ENCODE measurements at regions not wholly inside any gene's neighbourhood (a gene's known extent, or its start where the extent isn't known, plus 50 kb on each side); places are given as distances from the start of the nearest gene placed in this dataset.
A peak's percentile ranks its signal among the peaks of the same experiment; 100 is the strongest.

GRCh38 chr10:8327140-8327423 lies 272.6 kb downstream of the GATA3 start:
- TF ChIP-seq CTCF (IDR thresholded peaks at IDR 0.05; ENCODE audit: control extremely low read depth, extremely low read depth, low read depth, missing control alignments) = no peak
- ChIA-PET CTCF (no interaction called here), POLR2A (no interaction called here)
- no peak for DNase-seq (ENCODE audit: extremely low spot score)

GRCh38 chr10:8331387-8331786 lies 276.9 kb downstream of the GATA3 start:
- ChIA-PET POLR2A (no interaction called here), CTCF (interaction anchor here (1.0 kb wide), 1 partner anchor 11 kb away, joined by 4 read pairs; no protein-coding TSS in a partner anchor)
- no peak for DNase-seq (ENCODE audit: extremely low spot score)
- TF ChIP-seq CTCF (IDR thresholded peaks at IDR 0.05; ENCODE audit: control extremely low read depth, extremely low read depth, low read depth, missing control alignments) = no peak

DNA sequence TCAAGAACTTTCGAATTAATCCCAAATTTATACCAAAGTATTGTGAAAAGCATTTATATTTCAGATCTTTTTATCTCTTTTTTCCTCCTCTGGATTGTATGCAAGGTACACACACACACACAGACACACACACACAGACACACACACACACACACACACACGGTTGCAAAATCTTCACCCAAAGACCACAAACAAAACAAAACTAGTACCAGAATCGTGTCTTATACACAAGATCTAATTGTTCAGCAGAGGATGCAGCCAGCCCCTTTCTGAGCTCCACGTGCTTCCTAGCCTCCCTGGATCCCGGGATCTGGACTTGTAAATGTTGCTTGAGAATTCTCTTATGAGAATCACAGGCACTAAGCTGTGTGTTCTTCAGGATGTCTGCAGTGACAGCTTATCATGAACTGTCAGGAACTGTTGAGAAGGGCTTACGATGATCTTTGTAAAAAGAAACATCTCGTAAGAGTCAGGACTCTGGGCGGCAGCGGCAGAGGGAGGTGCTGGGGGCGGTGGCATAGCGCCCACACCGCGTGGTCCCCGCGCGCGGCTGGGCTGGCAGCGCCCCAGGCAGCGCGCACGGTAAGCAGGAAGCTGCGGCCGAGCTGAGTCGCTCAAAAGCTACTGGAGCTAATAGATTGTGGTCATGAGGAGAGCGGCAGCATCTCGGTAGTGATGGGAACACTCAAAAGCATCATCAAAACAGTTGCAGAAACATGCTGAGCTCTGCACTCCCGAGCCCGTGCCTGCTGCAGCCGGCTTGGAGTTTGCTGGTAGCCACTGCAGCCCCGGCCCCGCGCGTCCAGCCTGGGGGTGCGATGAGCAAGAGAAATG lies 277.6 kb downstream of the GATA3 start:
- ChIA-PET CTCF (interaction anchor here (0.7 to 1.0 kb wide), 3 partner anchors 10 to 20 kb away, joined by 3 to 4 read pairs (median 4); no protein-coding TSS in a partner anchor), POLR2A (no interaction called here)
- TF ChIP-seq CTCF (IDR thresholded peaks at IDR 0.05; ENCODE audit: control extremely low read depth, extremely low read depth, low read depth, missing control alignments) = no peak
- DNase-seq (ENCODE audit: extremely low spot score) = peak; percentile 45

DNA sequence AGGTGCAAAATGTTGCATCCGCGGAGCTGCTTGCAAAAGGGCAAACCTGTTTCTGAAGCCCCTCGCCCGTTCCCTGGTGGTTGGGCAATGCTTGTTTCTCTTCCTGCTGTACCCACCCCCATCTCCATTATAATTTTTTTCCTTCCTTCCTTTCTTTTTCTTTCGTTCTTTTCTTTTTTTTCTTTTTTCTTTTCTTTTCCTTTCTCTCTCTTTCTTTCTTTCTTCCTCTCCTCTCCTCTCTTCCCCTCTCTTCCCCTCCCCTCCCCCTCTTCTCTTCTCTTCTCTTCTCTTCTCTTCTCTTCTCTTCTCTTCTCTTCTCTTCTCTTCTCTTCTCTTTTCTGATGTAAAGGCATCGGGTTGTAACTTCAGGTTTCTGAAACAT lies 278.2 kb downstream of the GATA3 start:
- TF ChIP-seq CTCF (IDR thresholded peaks at IDR 0.05; ENCODE audit: control extremely low read depth, extremely low read depth, low read depth, missing control alignments) = no peak
- no peak for DNase-seq (ENCODE audit: extremely low spot score)
- CTCF ChIA-PET = interaction anchor here (0.7 to 1.0 kb wide), 2 partner anchors 12 to 20 kb away, joined by 3 to 4 read pairs; no protein-coding TSS in a partner anchor
- POLR2A ChIA-PET = no interaction called here

DNA sequence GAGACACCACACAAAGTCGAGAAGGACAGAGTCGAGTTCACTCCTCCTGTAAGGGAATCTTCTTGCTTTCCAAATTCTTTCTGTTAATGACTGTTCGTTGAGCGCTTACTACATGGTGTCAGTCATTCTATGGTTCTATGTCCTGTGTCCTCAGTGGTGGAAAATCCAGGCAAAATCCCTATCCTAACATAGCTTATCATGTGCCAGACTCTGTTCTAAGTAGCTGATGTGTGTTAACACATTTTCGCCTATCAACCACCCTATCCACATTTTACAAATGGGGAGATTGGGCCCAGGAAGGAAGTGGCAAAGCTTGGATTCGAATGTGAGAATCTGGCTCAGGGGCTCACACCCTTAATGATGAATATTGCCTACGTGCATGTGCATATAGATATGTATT lies 280.1 kb downstream of the GATA3 start:
- POLR2A ChIA-PET = no interaction called here
- CTCF ChIA-PET = interaction anchor here (1.3 to 2.3 kb wide), 2 partner anchors 10 to 11 kb away, joined by 3 to 9 read pairs; no protein-coding TSS in a partner anchor
- TF ChIP-seq CTCF (IDR thresholded peaks at IDR 0.05; ENCODE audit: control extremely low read depth, extremely low read depth, low read depth, missing control alignments) = no peak
- DNase-seq (ENCODE audit: extremely low spot score) = no peak

- POLR2A ChIA-PET = no interaction called here
- CTCF ChIA-PET = interaction anchor here (2.3 kb wide), 1 partner anchor 9 kb away, joined by 9 read pairs; no protein-coding TSS in a partner anchor
- no peak for DNase-seq (ENCODE audit: extremely low spot score)
- no peak for TF ChIP-seq CTCF (IDR thresholded peaks at IDR 0.05; ENCODE audit: control extremely low read depth, extremely low read depth, low read depth, missing control alignments)
These were observed 282.3 kb downstream of the GATA3 start for GRCh38 chr10:8336629-8337331.
